Progenitor cell of endocrine pancreas (in vitro differentiated cells): ENCODE measurements at regions not wholly inside any gene's neighbourhood (a gene's known extent, or its start where the extent isn't known, plus 50 kb on each side); places are given as distances from the start of the nearest gene placed in this dataset.

Source experiments
- DNase-seq: peaks from one replicate; pipeline ENCODE4 v3.0.0; 2021; ENCODE audit warnings: low spot score; ENCODE audit not compliant: unreplicated experiment
- H3K27ac Mint-ChIP-seq: 2 replicates; pipeline ENCODE4 v1.8.0; 2021; ENCODE audit warnings: mild to moderate bottlenecking, moderate library complexity, mixed read lengths
- H3K27me3 Mint-ChIP-seq: 2 replicates; pipeline ENCODE4 v1.8.0; 2021; ENCODE audit warnings: mixed read lengths
- H3K36me3 Mint-ChIP-seq: 2 replicates; pipeline ENCODE4 v1.8.0; 2022; ENCODE audit warnings: mixed read lengths; ENCODE audit not compliant: insufficient read depth
- H3K4me1 Mint-ChIP-seq: 2 replicates; pipeline ENCODE4 v1.8.0; 2021; ENCODE audit warnings: low read depth, mixed read lengths
- H3K4me3 Mint-ChIP-seq: 2 replicates; pipeline ENCODE4 v1.8.0; 2021; ENCODE audit warnings: low read depth, mild to moderate bottlenecking, moderate library complexity, mixed read lengths
- H3K9me3 Mint-ChIP-seq: 2 replicates; pipeline ENCODE4 v1.8.0; 2021; ENCODE audit warnings: low read depth, mixed read lengths
- TF ChIP-seq, protein P1 (sequence below): fragments of 200-600 bp; sonication (generic); IDR thresholded peaks from one replicate; pipeline ENCODE4 v1.5.0; 2021; ENCODE audit warnings: antibody characterized with exemption, mild to moderate bottlenecking; ENCODE audit not compliant: unreplicated experiment

DNA sequence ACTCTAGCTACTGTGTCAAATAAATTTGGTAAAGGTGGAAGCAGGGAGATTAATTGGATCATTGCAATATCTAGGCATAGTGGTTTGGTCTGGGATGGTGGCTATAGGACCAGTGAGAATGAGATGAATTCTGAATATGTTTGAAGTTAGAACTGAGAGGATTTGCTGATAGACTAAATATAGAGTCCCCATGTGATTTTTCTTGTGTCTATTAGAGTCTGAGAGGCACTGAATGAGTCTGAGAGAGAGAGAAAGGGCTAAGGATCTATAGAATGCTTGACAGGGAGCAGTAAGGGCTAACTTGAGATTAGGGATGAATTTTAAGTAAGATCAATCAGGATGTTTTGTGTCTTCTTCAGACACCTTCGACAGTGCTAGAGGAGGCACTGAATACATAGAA, 77.9 kb upstream of the CHL1 start:
- H3K27me3 Mint-ChIP-seq: no peaks in the 10 kb centered on the region
- DNase-seq: no peak
- no peaks in the 10 kb centered on the region for H3K4me1 Mint-ChIP-seq
- H3K9me3 Mint-ChIP-seq: no peaks in the 10 kb centered on the region
- no peaks in the 10 kb centered on the region for H3K36me3 Mint-ChIP-seq
- H3K27ac Mint-ChIP-seq: no peak overlapping the region
- TF ChIP-seq, protein P1, sequence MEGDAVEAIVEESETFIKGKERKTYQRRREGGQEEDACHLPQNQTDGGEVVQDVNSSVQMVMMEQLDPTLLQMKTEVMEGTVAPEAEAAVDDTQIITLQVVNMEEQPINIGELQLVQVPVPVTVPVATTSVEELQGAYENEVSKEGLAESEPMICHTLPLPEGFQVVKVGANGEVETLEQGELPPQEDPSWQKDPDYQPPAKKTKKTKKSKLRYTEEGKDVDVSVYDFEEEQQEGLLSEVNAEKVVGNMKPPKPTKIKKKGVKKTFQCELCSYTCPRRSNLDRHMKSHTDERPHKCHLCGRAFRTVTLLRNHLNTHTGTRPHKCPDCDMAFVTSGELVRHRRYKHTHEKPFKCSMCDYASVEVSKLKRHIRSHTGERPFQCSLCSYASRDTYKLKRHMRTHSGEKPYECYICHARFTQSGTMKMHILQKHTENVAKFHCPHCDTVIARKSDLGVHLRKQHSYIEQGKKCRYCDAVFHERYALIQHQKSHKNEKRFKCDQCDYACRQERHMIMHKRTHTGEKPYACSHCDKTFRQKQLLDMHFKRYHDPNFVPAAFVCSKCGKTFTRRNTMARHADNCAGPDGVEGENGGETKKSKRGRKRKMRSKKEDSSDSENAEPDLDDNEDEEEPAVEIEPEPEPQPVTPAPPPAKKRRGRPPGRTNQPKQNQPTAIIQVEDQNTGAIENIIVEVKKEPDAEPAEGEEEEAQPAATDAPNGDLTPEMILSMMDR: no peak
- H3K4me3 Mint-ChIP-seq: no peak overlapping the region

DNA sequence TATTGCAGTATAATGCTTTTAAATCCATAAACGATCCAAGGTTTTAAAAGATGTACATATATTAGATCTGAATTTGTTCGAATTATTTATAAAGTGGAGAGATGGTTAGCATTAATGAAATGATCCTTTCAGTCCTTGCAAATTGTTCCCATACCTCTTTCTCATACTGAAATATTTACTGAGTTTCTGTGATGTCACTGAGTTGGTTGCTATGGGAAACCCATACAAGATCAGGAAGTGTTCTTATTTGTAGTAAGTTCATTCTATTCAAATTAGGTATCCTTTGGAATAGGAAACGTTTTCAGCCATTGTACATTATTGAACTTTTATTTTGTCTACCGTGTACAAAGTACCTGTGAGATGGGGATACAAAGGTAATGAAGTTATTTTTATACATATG, 73.2 kb upstream of the CHL1 start:
- H3K27ac Mint-ChIP-seq: no peak overlapping the region
- peaks cover 4% of the 10 kb centered on the region for H3K4me1 Mint-ChIP-seq
- H3K4me3 Mint-ChIP-seq: no peak overlapping the region
- TF ChIP-seq, protein P1: no peak
- H3K9me3 Mint-ChIP-seq: no peaks in the 10 kb centered on the region
- H3K36me3 Mint-ChIP-seq: no peaks in the 10 kb centered on the region
- H3K27me3 Mint-ChIP-seq: peaks cover 6% of the 10 kb centered on the region
- DNase-seq: no peak

DNA sequence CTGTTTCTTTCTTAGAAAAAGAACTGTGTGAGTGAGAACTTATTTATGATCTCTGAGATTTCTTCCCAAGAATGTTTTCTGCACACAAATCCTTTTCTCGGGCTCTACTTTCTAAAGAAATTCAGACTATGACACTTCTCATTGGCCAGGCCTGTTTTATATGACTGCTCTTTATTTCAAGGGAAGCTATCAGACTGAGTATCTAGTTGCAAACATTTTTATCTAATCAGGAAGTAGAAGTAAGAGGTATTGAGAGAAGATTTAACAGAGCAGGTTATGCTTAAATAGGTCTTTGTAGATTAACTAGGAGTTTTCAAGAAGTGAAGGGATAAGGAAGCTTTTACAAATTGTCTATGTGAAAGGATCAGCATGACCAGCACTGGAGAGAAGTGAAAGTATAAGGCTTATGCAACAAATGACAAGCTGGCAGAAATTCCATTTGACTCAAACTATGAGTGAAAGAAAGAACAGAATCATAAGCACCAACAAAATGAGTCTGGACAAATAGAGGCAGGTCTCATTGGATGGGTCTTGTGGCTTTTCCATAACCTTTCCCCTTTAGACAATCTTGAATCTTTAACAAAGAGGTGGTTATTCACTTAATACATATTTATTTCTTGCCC, 71.9 kb upstream of the CHL1 start:
- Mint-ChIP-seq H3K27ac (no peak overlapping the region), H3K36me3 (no peaks in the 10 kb centered on the region), H3K4me3 (no peak overlapping the region), H3K9me3 (no peaks in the 10 kb centered on the region), H3K4me1 (peaks cover 4% of the 10 kb centered on the region), H3K27me3 (peaks cover 6% of the 10 kb centered on the region)
- TF ChIP-seq, protein P1: no peak
- no peak for DNase-seq

DNA sequence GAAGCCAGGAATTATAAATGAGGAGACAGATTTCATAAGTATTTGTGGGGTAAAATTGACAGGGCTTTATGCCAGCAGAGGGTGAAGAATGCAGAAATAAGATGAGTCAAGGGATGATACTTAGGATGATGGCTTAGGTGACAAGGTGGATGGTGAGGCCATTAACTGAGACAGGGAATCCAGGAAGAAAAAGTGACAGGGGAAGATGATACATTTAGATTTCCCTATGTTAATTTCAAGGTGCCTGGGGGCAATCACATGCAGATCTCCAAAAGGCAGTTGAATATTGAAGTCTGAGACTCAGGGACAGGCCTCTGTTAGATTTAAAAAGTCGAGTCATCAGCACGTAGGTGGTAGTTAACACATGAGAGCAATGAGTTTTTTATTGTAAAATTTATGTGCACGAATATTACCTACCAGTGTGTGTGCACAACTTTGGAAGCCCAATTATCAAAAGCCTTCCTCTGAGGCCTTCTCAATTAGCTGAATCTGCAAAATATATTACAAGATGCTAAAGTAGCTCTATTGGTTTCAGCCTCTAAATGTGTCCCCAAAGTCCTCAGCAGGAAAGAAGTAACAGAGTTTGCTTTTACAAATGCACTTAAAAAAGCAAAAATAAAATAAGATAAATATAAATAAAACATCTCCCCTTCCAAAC, 67.9 kb upstream of the CHL1 start:
- Mint-ChIP-seq H3K9me3 (no peaks in the 10 kb centered on the region), H3K27me3 (peaks cover 6% of the 10 kb centered on the region), H3K36me3 (no peaks in the 10 kb centered on the region), H3K27ac (no peak overlapping the region), H3K4me1 (peaks cover 4% of the 10 kb centered on the region), H3K4me3 (no peak overlapping the region)
- no peak for DNase-seq
- TF ChIP-seq, protein P1: no peak

DNA sequence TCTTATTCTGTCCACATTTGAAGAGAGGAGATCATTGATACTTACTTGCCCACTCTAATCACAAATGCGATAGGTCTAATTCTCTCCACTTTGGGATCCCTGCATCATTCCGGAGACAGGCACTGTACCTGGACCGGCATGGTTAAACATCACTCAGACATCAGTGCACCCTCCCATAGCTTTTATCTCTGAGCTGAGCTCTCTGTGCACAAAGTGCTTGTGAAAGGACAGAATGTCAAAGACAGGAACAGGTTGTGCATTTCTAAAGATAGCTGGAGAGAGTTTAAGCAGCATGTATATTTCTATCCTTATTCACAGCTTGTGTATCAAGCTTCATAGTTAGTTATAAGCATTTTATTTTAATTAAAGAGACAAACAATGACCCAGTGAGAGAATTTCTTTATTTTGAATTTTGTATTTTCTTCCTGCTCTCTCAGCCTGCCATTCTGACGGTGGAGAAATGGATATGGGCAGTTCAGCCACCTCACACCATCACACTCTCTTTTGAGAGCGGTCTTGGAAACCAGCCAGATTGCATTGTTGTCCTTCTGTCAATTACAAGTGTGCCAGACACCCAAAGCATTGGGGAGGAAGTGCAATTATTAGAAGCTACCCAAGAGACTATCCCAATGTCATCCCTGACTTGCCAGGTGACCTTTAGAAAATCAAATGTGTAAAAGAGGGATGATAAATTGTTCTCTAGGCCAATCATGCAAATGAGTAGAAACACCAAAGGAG, 65.2 kb upstream of the CHL1 start:
- H3K4me1 Mint-ChIP-seq: no peaks in the 10 kb centered on the region
- no peaks in the 10 kb centered on the region for H3K9me3 Mint-ChIP-seq
- H3K27ac Mint-ChIP-seq: no peak overlapping the region
- H3K4me3 Mint-ChIP-seq: no peak overlapping the region
- TF ChIP-seq, protein P1: no peak
- no peak for DNase-seq
- H3K36me3 Mint-ChIP-seq: no peaks in the 10 kb centered on the region
- H3K27me3 Mint-ChIP-seq: peaks cover 2% of the 10 kb centered on the region
